ENCODE measurements at regions not wholly inside any gene's neighbourhood (a gene's known extent, or its start where the extent isn't known, plus 50 kb on each side); places are given as distances from the start of the nearest gene placed in this dataset.

DNA sequence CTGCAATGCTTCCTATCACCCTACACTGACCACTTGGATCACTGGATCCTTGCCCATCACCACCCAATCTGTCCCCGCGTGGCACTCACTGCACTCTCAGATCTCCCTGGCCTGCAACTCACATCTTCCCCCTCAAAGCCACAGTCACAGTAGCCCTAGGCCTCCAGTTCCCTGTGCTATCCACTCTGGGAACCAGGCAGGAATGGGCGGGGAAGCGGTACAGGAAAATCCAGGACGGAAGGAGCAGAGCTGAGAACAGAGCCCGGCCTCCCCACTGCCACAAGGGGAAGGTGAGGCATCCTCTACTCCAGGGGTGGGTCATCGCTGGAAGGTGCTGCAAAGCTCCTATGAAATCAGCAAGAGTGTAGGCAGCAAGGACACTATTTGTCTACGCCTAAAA lies 102.6 kb downstream of the ESM1 start:
- TF ChIP-seq, protein P1, sequence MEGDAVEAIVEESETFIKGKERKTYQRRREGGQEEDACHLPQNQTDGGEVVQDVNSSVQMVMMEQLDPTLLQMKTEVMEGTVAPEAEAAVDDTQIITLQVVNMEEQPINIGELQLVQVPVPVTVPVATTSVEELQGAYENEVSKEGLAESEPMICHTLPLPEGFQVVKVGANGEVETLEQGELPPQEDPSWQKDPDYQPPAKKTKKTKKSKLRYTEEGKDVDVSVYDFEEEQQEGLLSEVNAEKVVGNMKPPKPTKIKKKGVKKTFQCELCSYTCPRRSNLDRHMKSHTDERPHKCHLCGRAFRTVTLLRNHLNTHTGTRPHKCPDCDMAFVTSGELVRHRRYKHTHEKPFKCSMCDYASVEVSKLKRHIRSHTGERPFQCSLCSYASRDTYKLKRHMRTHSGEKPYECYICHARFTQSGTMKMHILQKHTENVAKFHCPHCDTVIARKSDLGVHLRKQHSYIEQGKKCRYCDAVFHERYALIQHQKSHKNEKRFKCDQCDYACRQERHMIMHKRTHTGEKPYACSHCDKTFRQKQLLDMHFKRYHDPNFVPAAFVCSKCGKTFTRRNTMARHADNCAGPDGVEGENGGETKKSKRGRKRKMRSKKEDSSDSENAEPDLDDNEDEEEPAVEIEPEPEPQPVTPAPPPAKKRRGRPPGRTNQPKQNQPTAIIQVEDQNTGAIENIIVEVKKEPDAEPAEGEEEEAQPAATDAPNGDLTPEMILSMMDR (conservative IDR thresholded peaks at IDR 0.05) = no peak
- no peak for TF ChIP-seq EZH2 (IDR thresholded peaks at IDR 0.05; ENCODE audit: low read depth)

All from PC-9 (cell line).